Glutamatergic neuron (in vitro differentiated cells): ENCODE measurements at regions not wholly inside any gene's neighbourhood (a gene's known extent, or its start where the extent isn't known, plus 50 kb on each side); places are given as distances from the start of the nearest gene placed in this dataset.

Source experiments
- DNase-seq: peaks from one replicate; pipeline ENCODE4 v3.0.0; 2022
- H3K27ac Mint-ChIP-seq: one replicate; pipeline ENCODE4 v1.8.0; 2020; ENCODE audit warnings: mild to moderate bottlenecking, mixed read lengths, inconsistent platforms; ENCODE audit not compliant: unreplicated experiment
- H3K27me3 Mint-ChIP-seq: one replicate; pipeline ENCODE4 v1.8.0; 2020; ENCODE audit warnings: mild to moderate bottlenecking, moderate library complexity, mixed read lengths, inconsistent platforms; ENCODE audit not compliant: unreplicated experiment
- H3K36me3 Mint-ChIP-seq: one replicate; pipeline ENCODE4 v1.8.0; 2020; ENCODE audit warnings: mild to moderate bottlenecking, mixed read lengths, inconsistent platforms; ENCODE audit not compliant: unreplicated experiment
- H3K4me1 Mint-ChIP-seq: one replicate; pipeline ENCODE4 v1.8.0; 2020; ENCODE audit warnings: mild to moderate bottlenecking, low read depth, mixed read lengths, inconsistent platforms; ENCODE audit not compliant: unreplicated experiment
- H3K4me3 Mint-ChIP-seq: one replicate; pipeline ENCODE4 v1.8.0; 2020; ENCODE audit warnings: mild to moderate bottlenecking, mixed read lengths, inconsistent platforms; ENCODE audit not compliant: unreplicated experiment
- H3K9me3 Mint-ChIP-seq: one replicate; pipeline ENCODE4 v1.8.0; 2020; ENCODE audit warnings: mild to moderate bottlenecking, moderate library complexity, mixed read lengths, inconsistent platforms; ENCODE audit not compliant: unreplicated experiment
- CTCF ChIP-seq: fragments of 200-600 bp; sonication (generic); IDR thresholded peaks from one replicate; pipeline ENCODE4 v1.5.0; 2021; ENCODE audit not compliant: partially characterized antibody, unreplicated experiment

DNA sequence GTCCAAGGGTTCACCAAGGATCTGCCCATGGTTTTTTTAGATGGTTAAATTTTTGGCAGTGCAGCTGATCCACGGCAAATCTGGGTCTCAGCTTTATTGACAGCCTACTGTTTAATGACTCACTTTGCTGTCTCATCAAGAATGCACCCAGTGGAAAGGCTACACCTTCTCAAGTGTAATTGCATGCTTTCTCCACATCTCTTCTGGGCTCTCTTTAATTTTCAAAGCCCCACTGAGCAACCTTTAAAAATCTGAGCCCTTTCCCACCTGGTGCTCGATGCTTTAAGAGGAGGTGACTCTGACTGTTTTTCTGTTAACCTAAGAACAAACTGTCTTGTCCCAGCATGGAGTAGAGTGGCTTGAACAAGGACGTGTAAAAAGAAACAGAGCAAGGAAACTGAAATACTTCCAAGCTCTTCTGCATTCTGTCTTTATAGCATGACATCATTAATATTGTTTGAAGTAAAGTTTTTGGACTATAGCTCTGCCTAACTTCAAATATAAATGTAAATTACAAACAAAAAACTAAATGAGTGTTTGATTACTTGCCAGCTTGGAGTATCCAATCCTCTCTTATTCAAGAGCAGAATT is 214.2 kb upstream of the KRR1 start:
- peaks cover 3% of the 10 kb centered on the region for H3K9me3 Mint-ChIP-seq
- H3K36me3 Mint-ChIP-seq = no peaks in the 10 kb centered on the region
- H3K4me1 Mint-ChIP-seq = peaks cover 46% of the 10 kb centered on the region
- DNase-seq = no peak
- no peak for TF ChIP-seq CTCF
- peak overlapping the region; percentile 75 for H3K27ac Mint-ChIP-seq
- peaks cover 6% of the 10 kb centered on the region for H3K27me3 Mint-ChIP-seq
- H3K4me3 Mint-ChIP-seq = peak overlapping the region; percentile 49

GRCh38 chr12:75724928-75725312 is 213.5 kb upstream of the KRR1 start:
- Mint-ChIP-seq H3K36me3 (no peaks in the 10 kb centered on the region), H3K9me3 (peaks cover 3% of the 10 kb centered on the region), H3K4me3 (peak overlapping the region; percentile 63), H3K27me3 (peaks cover 6% of the 10 kb centered on the region), H3K4me1 (peaks cover 49% of the 10 kb centered on the region), H3K27ac (peak overlapping the region; percentile 75)
- no peak for DNase-seq
- no peak for TF ChIP-seq CTCF

- no peak for TF ChIP-seq CTCF
- H3K27ac Mint-ChIP-seq = peak overlapping the region; percentile 75
- peak overlapping the region; percentile 32 for H3K4me3 Mint-ChIP-seq
- peaks cover 6% of the 10 kb centered on the region for H3K27me3 Mint-ChIP-seq
- no peaks in the 10 kb centered on the region for H3K36me3 Mint-ChIP-seq
- H3K9me3 Mint-ChIP-seq = peaks cover 3% of the 10 kb centered on the region
- no peak for DNase-seq
- peaks cover 49% of the 10 kb centered on the region for H3K4me1 Mint-ChIP-seq
Measured at GRCh38 chr12:75724307-75724927, 213.0 kb upstream of the KRR1 start.

- Mint-ChIP-seq H3K4me3 (no peak overlapping the region), H3K27ac (peak overlapping the region; percentile 17), H3K27me3 (peaks cover 11% of the 10 kb centered on the region), H3K36me3 (no peaks in the 10 kb centered on the region), H3K9me3 (peaks cover 6% of the 10 kb centered on the region), H3K4me1 (peaks cover 49% of the 10 kb centered on the region)
- TF ChIP-seq CTCF = no peak
- DNase-seq = no peak
Measured at GRCh38 chr12:75722714-75723200, 211.3 kb upstream of the KRR1 start.

- H3K4me1 Mint-ChIP-seq = peaks cover 43% of the 10 kb centered on the region
- no peak overlapping the region for H3K4me3 Mint-ChIP-seq
- peaks cover 11% of the 10 kb centered on the region for H3K27me3 Mint-ChIP-seq
- H3K9me3 Mint-ChIP-seq = peaks cover 6% of the 10 kb centered on the region
- no peak for DNase-seq
- no peak for TF ChIP-seq CTCF
- H3K36me3 Mint-ChIP-seq = no peaks in the 10 kb centered on the region
- H3K27ac Mint-ChIP-seq = no peak overlapping the region
Measured at GRCh38 chr12:75721796-75722195, 210.4 kb upstream of the KRR1 start.
